GM23338 (cell line): ENCODE measurements at regions not wholly inside any gene's neighbourhood (a gene's known extent, or its start where the extent isn't known, plus 50 kb on each side); places are given as distances from the start of the nearest gene placed in this dataset.

Source experiments
- ATAC-seq: fragments of 200-7000 bp; cut with Tn5 transposase; 3 replicates; pipeline ENCODE4 v1.9.1; 2020
- DNase-seq: peaks from one replicate; pipeline ENCODE4 v3.0.0-alpha.2; 2015; ENCODE audit warnings: low spot score
- H2AFZ ChIP-seq: fragments of 200-600 bp; sonication (generic); 2 replicates; pipeline ENCODE4 v1.8.0; 2016; ENCODE audit warnings: antibody characterized with exemption, mild to moderate bottlenecking, moderate library complexity
- H3F3A ChIP-seq: fragments of 200-600 bp; sonication (generic); replicated peaks from 2 replicates; pipeline ENCODE4 v1.8.0; 2017; ENCODE audit warnings: antibody characterized with exemption, mixed run types, low read depth
- H3K27ac ChIP-seq: fragments of 200-600 bp; sonication (generic); 2 replicates; pipeline ENCODE4 v1.6.1; 2016; ENCODE audit warnings: low read depth
- H3K27me3 ChIP-seq: fragments of 200-600 bp; sonication (generic); 2 replicates; pipeline ENCODE4 v1.8.0; 2016; ENCODE audit warnings: mild to moderate bottlenecking, mixed run types, moderate library complexity; ENCODE audit not compliant: insufficient read depth
- H3K36me3 ChIP-seq: fragments of 200-600 bp; sonication (generic); 2 replicates; pipeline ENCODE4 v1.8.0; 2016; ENCODE audit warnings: mild to moderate bottlenecking; ENCODE audit not compliant: insufficient read depth
- H3K4me1 ChIP-seq: fragments of 200-600 bp; sonication (generic); 2 replicates; pipeline ENCODE4 v1.8.0; 2016; ENCODE audit warnings: mild to moderate bottlenecking, moderate library complexity; ENCODE audit not compliant: insufficient read depth
- H3K4me2 ChIP-seq: fragments of 200-600 bp; sonication (generic); 2 replicates; pipeline ENCODE4 v1.7.1; 2017; ENCODE audit warnings: mixed run types
- H3K4me3 ChIP-seq: fragments of 200-600 bp; sonication (generic); 2 replicates; pipeline ENCODE4 v1.6.1; 2016; ENCODE audit warnings: mixed run types
- H3K79me2 ChIP-seq: fragments of 200-600 bp; sonication (generic); replicated peaks from 2 replicates; pipeline ENCODE4 v1.8.0; 2017; ENCODE audit warnings: mild to moderate bottlenecking; ENCODE audit not compliant: insufficient read depth
- H3K9me2 ChIP-seq: fragments of 200-600 bp; sonication (generic); 2 replicates; pipeline ENCODE4 v1.8.0; 2017; ENCODE audit not compliant: insufficient read depth
- H4K20me1 ChIP-seq: fragments of 200-600 bp; sonication (generic); replicated peaks from 2 replicates; pipeline ENCODE4 v1.8.0; 2017; ENCODE audit warnings: mild to moderate bottlenecking; ENCODE audit not compliant: insufficient read depth
- H3K27ac Mint-ChIP-seq: 2 replicates; pipeline ENCODE4 v1.8.0; 2020; ENCODE audit warnings: inconsistent platforms, mild to moderate bottlenecking, moderate library complexity, mixed read lengths
- H3K27me3 Mint-ChIP-seq: 3 replicates; pipeline ENCODE4 v1.8.0; 2022; ENCODE audit warnings: low read depth, mild to moderate bottlenecking, moderate library complexity, mixed read lengths, inconsistent platforms; ENCODE audit not compliant: insufficient read depth, poor library complexity
- H3K36me3 Mint-ChIP-seq: 3 replicates; pipeline ENCODE4 v1.8.0; 2021; ENCODE audit warnings: low read depth, mild to moderate bottlenecking, inconsistent platforms, moderate library complexity, mixed read lengths
- H3K4me1 Mint-ChIP-seq: 3 replicates; pipeline ENCODE4 v1.8.0; 2020; ENCODE audit warnings: mild to moderate bottlenecking, inconsistent platforms, mixed read lengths
- H3K4me3 Mint-ChIP-seq: 3 replicates; pipeline ENCODE4 v1.8.0; 2021; ENCODE audit warnings: moderate library complexity, mild to moderate bottlenecking, inconsistent platforms, mixed read lengths
- H3K9me3 Mint-ChIP-seq: 3 replicates; pipeline ENCODE4 v1.8.0; 2020; ENCODE audit warnings: moderate library complexity, mild to moderate bottlenecking, inconsistent platforms, mixed read lengths
- CREB1 ChIP-seq: fragments of 250-450 bp; sonication (Bioruptor Pico); IDR thresholded peaks from 2 replicates; pipeline ENCODE4 v1.5.0; 2020; ENCODE audit warnings: low read depth, mild to moderate bottlenecking, moderate library complexity
- CTCF ChIP-seq, 2 experiments: fragments of 200-600 bp in 1 of 2; sonication (generic) in 1 of 2; conservative IDR thresholded peaks; 2 replicates each; pipeline versions ENCODE4 v1.5.1 to v1.6.1; 2016 to 2017; ENCODE audit warnings: antibody characterized with exemption in 2 of 2, low read depth in 2 of 2, mild to moderate bottlenecking in 2 of 2, moderate library complexity in 1 of 2
- ETS1 ChIP-seq: IDR thresholded peaks from 2 replicates; pipeline ENCODE4 v1.6.1; 2016; ENCODE audit warnings: antibody characterized with exemption
- EZH2 ChIP-seq: fragments of 200-600 bp; sonication (generic); IDR thresholded peaks from one replicate; pipeline ENCODE4 v1.8.0; 2017; ENCODE audit warnings: antibody characterized with exemption, mild to moderate bottlenecking, low read depth; ENCODE audit not compliant: unreplicated experiment
- POLR2AphosphoS5 ChIP-seq: IDR thresholded peaks from 2 replicates; pipeline ENCODE4 v1.6.1; 2016; ENCODE audit warnings: antibody characterized with exemption, low read depth
- REST ChIP-seq: IDR thresholded peaks from one replicate; pipeline ENCODE4 v1.6.1; 2018; ENCODE audit warnings: antibody characterized with exemption; ENCODE audit not compliant: unreplicated experiment
- ZNF114 ChIP-seq: fragments of 250-450 bp; sonication (Bioruptor Pico); IDR thresholded peaks from 2 replicates; pipeline ENCODE4 v1.5.0; 2020; ENCODE audit warnings: mild to moderate bottlenecking, moderate library complexity
- ZNF331 ChIP-seq: fragments of 250-450 bp; sonication (Bioruptor Pico); IDR thresholded peaks from 2 replicates; pipeline ENCODE4 v1.5.0; 2020; ENCODE audit warnings: low read depth, mild to moderate bottlenecking, moderate library complexity
- ZNF462 ChIP-seq: fragments of 250-450 bp; sonication (Bioruptor Pico); IDR thresholded peaks from 2 replicates; pipeline ENCODE4 v1.5.0; 2020; ENCODE audit warnings: mild to moderate bottlenecking, moderate library complexity

GRCh38 chr7:85520175-85520574, 333.3 kb upstream of the SEMA3D start:
- Histone ChIP-seq H3F3A (no peaks in the 10 kb centered on the region), H3K27ac (no peak overlapping the region), H3K9me2 (no peaks in the 10 kb centered on the region), H3K27me3 (no peaks in the 10 kb centered on the region), H3K4me1 (no peaks in the 10 kb centered on the region), H4K20me1 (no peaks in the 10 kb centered on the region), H3K79me2 (no peaks in the 10 kb centered on the region), H3K36me3 (no peaks in the 10 kb centered on the region), H2AFZ (no peak overlapping the region), H3K4me2 (no peak overlapping the region), H3K4me3 (no peak overlapping the region)
- no peak for ATAC-seq
- Mint-ChIP-seq H3K36me3 (no peaks in the 10 kb centered on the region), H3K4me3 (no peak overlapping the region), H3K27ac (no peak overlapping the region), H3K27me3 (peaks cover 2% of the 10 kb centered on the region), H3K9me3 (no peaks in the 10 kb centered on the region), H3K4me1 (no peaks in the 10 kb centered on the region)
- no peak for DNase-seq
- TF ChIP-seq ZNF114 (no peak), CTCF (conservative IDR thresholded peaks at IDR 0.05; ENCODE audit: low read depth in 2 of 2) (no peak), EZH2 (no peak), REST (no peak), ZNF462 (no peak), ETS1 (no peak), CREB1 (CRISPR knock-in tag) (no peak), POLR2AphosphoS5 (no peak), ZNF331 (CRISPR knock-in tag) (no peak)
